Esophagus muscularis mucosa (tissue), 4 donors: ENCODE measurements at regions not wholly inside any gene's neighbourhood (a gene's known extent, or its start where the extent isn't known, plus 50 kb on each side); places are given as distances from the start of the nearest gene placed in this dataset.

Experiments
- DNase-seq: peaks from one replicate; pipeline ENCODE4 v3.0.0-alpha.2; 2017; ENCODE audit errors: extremely low spot score
- H3K27ac ChIP-seq, 4 donors: fragments of 200-600 bp; sonication (generic); replicated peaks in 1 of 4; 1 replicate in 3 of 4; 2 replicates in 1 of 4; pipeline ENCODE4 v1.5.1; 2016 to 2019; ENCODE audit warnings: mild to moderate bottlenecking in 1 of 4
- H3K27me3 ChIP-seq, 4 donors: fragments of 200-600 bp; sonication (generic); one replicate each; pipeline versions ENCODE4 v1.5.1 to v1.6.0; 2016 to 2019
- H3K36me3 ChIP-seq, 4 donors: fragments of 200-600 bp; sonication (generic); one replicate each; pipeline ENCODE4 v1.5.1; 2016 to 2019
- H3K4me1 ChIP-seq, 4 donors: fragments of 200-600 bp; sonication (generic); one replicate each; pipeline ENCODE4 v1.5.1; 2016 to 2019
- H3K4me3 ChIP-seq, 4 donors: fragments of 200-600 bp; sonication (generic); 1 replicate in 2 of 4; 2 replicates in 2 of 4; pipeline ENCODE4 v1.5.1; 2016 to 2019; ENCODE audit warnings: mild to moderate bottlenecking in 4 of 4, moderate library complexity in 1 of 4
- H3K9me3 ChIP-seq, 4 donors: fragments of 200-600 bp; sonication (generic); 1 replicate in 3 of 4; 2 replicates in 1 of 4; pipeline ENCODE4 v1.5.1; 2016 to 2019
- EP300 ChIP-seq: sonication (generic); formaldehyde crosslinking; IDR thresholded peaks from one replicate; pipeline ENCODE4 v1.6.1; 2017; ENCODE audit warnings: antibody characterized with exemption
- POLR2A ChIP-seq: fragments of 450-650 bp; IDR thresholded peaks from one replicate; pipeline ENCODE4 v1.6.1; 2017; ENCODE audit warnings: antibody characterized with exemption, moderate library complexity, mild to moderate bottlenecking, low read depth
- POLR2AphosphoS5 ChIP-seq, 2 donors: sonication (generic); formaldehyde crosslinking; IDR thresholded peaks; one replicate each; pipeline ENCODE4 v1.6.1; 2017; ENCODE audit warnings: antibody characterized with exemption in 2 of 2
- WGBS: methylation state at CpG from one replicate; pipeline ENCODE4 v1.1.5; 2018; 5-methylcytosine and 5-hydroxymethylcytosine counted together
- intact Hi-C: fragments of 100-400 bp; cut with DNase I; formaldehyde crosslinking; loops from one replicate; pipeline ENCODE4 v1.15.1; 2023
- TF ChIP-seq, protein P1 (sequence below), 3 experiments: fragments of 200-600 bp in 2 of 3; fragments of 450-650 bp in 1 of 3; sonication (generic) in 2 of 3; IDR thresholded peaks; one replicate each; pipeline ENCODE4 v1.5.1; 2017 to 2019; ENCODE audit warnings: antibody characterized with exemption in 3 of 3, mild to moderate bottlenecking in 2 of 3, moderate library complexity in 1 of 3

DNA sequence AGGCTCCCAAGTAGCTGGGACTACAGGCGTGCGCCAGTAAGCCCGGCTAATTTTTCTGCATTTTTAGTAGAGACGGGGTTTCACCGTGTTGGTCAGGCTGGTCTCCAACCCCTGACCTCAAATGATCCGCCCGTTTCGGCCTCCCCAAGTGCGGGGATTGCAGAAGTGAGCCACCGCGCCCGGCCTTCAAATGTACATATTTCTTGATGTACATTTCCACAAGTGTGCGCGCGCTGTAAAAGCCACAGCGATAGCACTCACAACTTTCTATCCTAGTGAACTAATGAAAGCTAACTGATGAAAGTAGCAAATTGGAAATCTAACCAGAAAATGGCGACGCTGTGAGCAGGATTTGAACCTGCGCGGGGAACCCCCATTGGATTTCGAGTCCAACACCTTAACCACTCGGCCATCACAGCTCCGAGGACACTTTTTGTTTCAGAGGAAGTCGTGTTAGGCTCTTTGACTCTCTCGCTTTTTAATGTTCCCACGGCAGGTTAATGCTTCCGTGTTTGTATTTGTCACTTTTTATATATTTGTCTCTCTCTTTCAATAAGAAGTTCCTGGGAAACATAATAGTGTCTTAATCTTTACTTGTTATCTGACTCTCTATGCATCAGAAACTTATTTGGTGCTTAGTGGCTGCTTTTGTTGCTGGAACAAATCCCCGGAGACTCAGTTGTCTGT lies 199.4 kb upstream of the ZNF184 start:
- Histone ChIP-seq H3K27me3 (peaks cover 0 to 100% (median 43%) of the 10 kb centered on the region in 4 donors), H3K4me1 (peaks cover 0 to 17% (median 7%) of the 10 kb centered on the region in 4 donors), H3K9me3 (no peaks in the 10 kb centered on the region), H3K4me3 (no peak overlapping the region), H3K27ac (no peak overlapping the region), H3K36me3 (no peaks in the 10 kb centered on the region)
- WGBS, result 2% methylated on average over 26 of the region's 28 CpGs
- intact Hi-C loops, result no loop called here
- no peak for DNase-seq
- no peak for TF ChIP-seq POLR2AphosphoS5 (IDR thresholded peaks at IDR 0.05)
- TF ChIP-seq EP300, result no peak
- TF ChIP-seq, protein P1, sequence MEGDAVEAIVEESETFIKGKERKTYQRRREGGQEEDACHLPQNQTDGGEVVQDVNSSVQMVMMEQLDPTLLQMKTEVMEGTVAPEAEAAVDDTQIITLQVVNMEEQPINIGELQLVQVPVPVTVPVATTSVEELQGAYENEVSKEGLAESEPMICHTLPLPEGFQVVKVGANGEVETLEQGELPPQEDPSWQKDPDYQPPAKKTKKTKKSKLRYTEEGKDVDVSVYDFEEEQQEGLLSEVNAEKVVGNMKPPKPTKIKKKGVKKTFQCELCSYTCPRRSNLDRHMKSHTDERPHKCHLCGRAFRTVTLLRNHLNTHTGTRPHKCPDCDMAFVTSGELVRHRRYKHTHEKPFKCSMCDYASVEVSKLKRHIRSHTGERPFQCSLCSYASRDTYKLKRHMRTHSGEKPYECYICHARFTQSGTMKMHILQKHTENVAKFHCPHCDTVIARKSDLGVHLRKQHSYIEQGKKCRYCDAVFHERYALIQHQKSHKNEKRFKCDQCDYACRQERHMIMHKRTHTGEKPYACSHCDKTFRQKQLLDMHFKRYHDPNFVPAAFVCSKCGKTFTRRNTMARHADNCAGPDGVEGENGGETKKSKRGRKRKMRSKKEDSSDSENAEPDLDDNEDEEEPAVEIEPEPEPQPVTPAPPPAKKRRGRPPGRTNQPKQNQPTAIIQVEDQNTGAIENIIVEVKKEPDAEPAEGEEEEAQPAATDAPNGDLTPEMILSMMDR (IDR thresholded peaks at IDR 0.05), result no peak
- TF ChIP-seq POLR2A, result no peak

DNA sequence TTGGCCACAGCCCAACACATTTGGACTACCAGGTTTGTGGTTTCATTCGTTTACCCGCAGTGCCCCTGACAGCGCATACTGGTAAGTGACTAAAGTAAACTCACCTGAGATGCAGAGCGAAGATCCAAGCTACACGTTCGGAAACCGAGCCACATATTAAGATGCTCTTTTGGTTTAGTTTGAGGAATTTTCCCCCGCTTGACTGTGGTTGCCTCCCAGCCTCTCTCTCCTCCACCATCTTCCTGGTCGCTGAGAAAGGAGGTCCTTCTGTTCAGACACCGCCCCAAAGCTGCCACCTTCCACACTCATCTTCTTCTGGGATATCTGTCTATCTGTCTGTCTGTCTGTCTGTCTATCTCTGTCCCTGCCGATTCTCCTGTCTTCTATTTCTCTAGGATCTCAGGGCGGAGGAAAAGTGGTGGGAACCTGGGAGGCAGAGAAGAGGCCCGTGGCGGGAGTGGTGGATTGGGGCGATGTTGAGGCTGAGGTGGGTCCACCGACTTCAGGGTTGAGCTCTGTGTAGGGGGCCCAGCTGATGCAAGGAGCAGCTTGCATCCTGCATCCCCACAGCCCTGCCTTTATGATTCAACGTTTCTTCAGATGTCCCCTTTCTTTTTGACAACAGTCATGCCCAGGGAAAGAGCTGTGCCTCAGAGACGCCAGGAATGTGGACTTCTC lies 196.9 kb upstream of the ZNF184 start:
- no peak overlapping the region for H3K27ac ChIP-seq
- TF ChIP-seq, protein P1 (IDR thresholded peaks at IDR 0.05), result no peak
- TF ChIP-seq POLR2AphosphoS5 (IDR thresholded peaks at IDR 0.05), result no peak
- TF ChIP-seq EP300, result no peak
- no peak for TF ChIP-seq POLR2A
- H3K9me3 ChIP-seq, result no peaks in the 10 kb centered on the region
- no peaks in the 10 kb centered on the region for H3K36me3 ChIP-seq
- H3K4me1 ChIP-seq, result peaks cover 0 to 17% (median 7%) of the 10 kb centered on the region in 4 donors
- 16% methylated on average over 18 of the region's 18 CpGs for WGBS
- no peak for DNase-seq
- H3K27me3 ChIP-seq, result peaks cover 0 to 100% (median 47%) of the 10 kb centered on the region in 4 donors
- intact Hi-C loops, result no loop called here
- H3K4me3 ChIP-seq, result peak overlapping the region in 2 of 4 donors; percentile 15 to 24

DNA sequence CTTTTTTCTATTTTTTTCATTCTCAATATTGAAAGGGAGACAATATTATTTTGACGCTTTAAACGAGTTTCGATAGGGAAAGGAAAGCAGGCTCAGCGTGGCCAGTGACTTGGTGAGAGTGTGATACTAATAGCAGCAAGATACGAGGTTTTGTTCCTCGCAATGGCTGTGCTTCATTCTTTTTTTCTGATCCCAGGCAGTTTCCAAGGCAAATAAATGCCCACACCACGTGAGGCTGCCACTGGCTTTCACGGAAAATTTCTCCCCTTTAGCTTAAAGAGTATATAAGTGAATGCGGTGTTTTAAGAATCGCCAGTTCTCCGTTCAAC lies 196.4 kb upstream of the ZNF184 start:
- no peak for DNase-seq
- H3K27ac ChIP-seq, result no peak overlapping the region
- H3K4me1 ChIP-seq, result peaks cover 0 to 17% (median 7%) of the 10 kb centered on the region in 4 donors
- peaks cover 0 to 96% (median 47%) of the 10 kb centered on the region in 4 donors for H3K27me3 ChIP-seq
- H3K4me3 ChIP-seq, result peak overlapping the region in 2 of 4 donors; percentile 15 to 24
- H3K9me3 ChIP-seq, result no peaks in the 10 kb centered on the region
- TF ChIP-seq POLR2A (no peak), POLR2AphosphoS5 (IDR thresholded peaks at IDR 0.05) (no peak), EP300 (no peak)
- TF ChIP-seq, protein P1 (IDR thresholded peaks at IDR 0.05), result no peak
- 14% methylated on average over 11 of the region's 11 CpGs for WGBS
- H3K36me3 ChIP-seq, result no peaks in the 10 kb centered on the region
- intact Hi-C loops, result no loop called here

DNA sequence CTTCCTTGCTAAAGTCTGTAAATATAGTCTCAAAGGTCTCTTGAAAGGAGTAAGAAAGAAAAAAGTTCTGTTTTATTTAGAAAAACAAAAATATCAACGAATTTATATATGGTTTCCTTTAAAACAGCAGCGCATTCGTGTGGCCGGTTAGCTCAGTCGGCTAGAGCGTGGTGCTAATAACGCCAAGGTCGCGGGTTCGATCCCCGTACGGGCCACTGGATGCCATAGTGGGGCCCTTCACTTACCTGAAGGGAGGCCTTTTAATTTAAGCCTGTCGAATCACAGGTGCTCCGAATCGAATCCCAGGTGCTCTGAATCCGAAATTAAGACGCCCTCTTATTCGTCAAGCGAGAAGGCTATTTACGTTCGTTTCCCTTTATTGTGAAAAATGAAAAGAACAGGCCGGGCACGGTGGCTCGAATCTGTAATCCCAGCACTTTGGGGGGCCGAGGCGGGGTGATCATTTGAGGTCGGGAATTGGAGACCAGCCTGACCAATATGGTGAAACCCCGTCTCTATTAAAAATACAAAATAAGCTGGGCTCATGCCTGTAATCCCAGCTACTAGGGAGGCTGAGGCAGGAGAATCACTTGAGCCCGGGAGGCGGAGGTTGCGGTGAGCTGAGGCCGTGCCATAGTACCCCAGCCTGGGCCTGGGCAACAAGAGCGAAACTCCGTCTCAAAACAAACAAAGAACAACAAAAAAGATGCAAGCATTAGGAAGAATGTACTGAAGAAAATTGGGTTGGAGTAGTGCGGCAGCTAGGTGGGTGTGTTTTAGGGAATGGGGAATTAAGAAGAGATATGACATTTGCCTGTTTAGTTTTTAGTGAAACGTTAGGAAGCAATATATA lies 195.8 kb upstream of the ZNF184 start:
- H3K27ac ChIP-seq, result no peak overlapping the region
- peaks cover 0 to 93% (median 47%) of the 10 kb centered on the region in 4 donors for H3K27me3 ChIP-seq
- H3K4me1 ChIP-seq, result peaks cover 0 to 17% (median 7%) of the 10 kb centered on the region in 4 donors
- no peak for TF ChIP-seq POLR2AphosphoS5 (IDR thresholded peaks at IDR 0.05)
- no peak for TF ChIP-seq POLR2A
- no peak for TF ChIP-seq EP300
- TF ChIP-seq, protein P1 (IDR thresholded peaks at IDR 0.05), result no peak
- H3K36me3 ChIP-seq, result no peaks in the 10 kb centered on the region
- intact Hi-C loops, result no loop called here
- H3K4me3 ChIP-seq, result peak overlapping the region in 1 of 4 donors; percentile 15
- 8% methylated on average over 36 of the region's 36 CpGs for WGBS
- no peak for DNase-seq
- H3K9me3 ChIP-seq, result no peaks in the 10 kb centered on the region
